ENCODE measurements at regions not wholly inside any gene's neighbourhood (a gene's known extent, or its start where the extent isn't known, plus 50 kb on each side); places are given as distances from the start of the nearest gene placed in this dataset.

GRCh38 chr11:80390505-80390904 is 949.7 kb upstream of the TENM4 start:
- TF ChIP-seq HMGXB4 (CRISPR knock-in tag; IDR thresholded peaks at IDR 0.05; ENCODE audit: borderline replicate concordance) (no peak), USF2 (IDR thresholded peaks at IDR 0.05) (no peak), EP300 (IDR thresholded peaks at IDR 0.05) (no peak), HES2 (IDR thresholded peaks at IDR 0.05) (no peak)
